WTC11 (cell line): ENCODE measurements at regions not wholly inside any gene's neighbourhood (a gene's known extent, or its start where the extent isn't known, plus 50 kb on each side); places are given as distances from the start of the nearest gene placed in this dataset.

ENCODE experiments used
- ATAC-seq: fragments of 200-7000 bp; cut with Tn5 transposase; 2 replicates; pipeline ENCODE4 v1.10.0; 2021; ENCODE audit warnings: mild to moderate bottlenecking, moderate library complexity
- CTCF ChIA-PET: fragments of 300-600 bp; sonication (Branson Sonifier 250); formaldehyde crosslinking; loops from one replicate; lab custom pipeline; 2021; ENCODE audit warnings: antibody characterized with exemption; lab: Charles Lee
- POLR2A ChIA-PET: fragments of 350-600 bp; sonication (Branson Sonifier 250); formaldehyde crosslinking; loops from one replicate; lab custom pipeline; 2021; ENCODE audit warnings: antibody characterized with exemption; lab: Charles Lee
- DNase-seq: peaks from one replicate; pipeline ENCODE4 v3.0.0; 2021; ENCODE audit warnings: low spot score
- H3K27ac Mint-ChIP-seq: 2 replicates; pipeline ENCODE4 v1.8.0; 2021; ENCODE audit warnings: mixed read lengths
- H3K27me3 Mint-ChIP-seq: 2 replicates; pipeline ENCODE4 v1.8.0; 2021; ENCODE audit warnings: low read depth, mild to moderate bottlenecking, moderate library complexity, mixed read lengths
- H3K36me3 Mint-ChIP-seq: 2 replicates; pipeline ENCODE4 v1.8.0; 2021; ENCODE audit warnings: mixed read lengths
- H3K4me1 Mint-ChIP-seq: 2 replicates; pipeline ENCODE4 v1.8.0; 2022; ENCODE audit warnings: mixed read lengths
- H3K4me3 Mint-ChIP-seq: 2 replicates; pipeline ENCODE4 v1.8.0; 2021; ENCODE audit warnings: mild to moderate bottlenecking, moderate library complexity, mixed read lengths
- H3K9me3 Mint-ChIP-seq: 2 replicates; pipeline ENCODE4 v1.8.0; 2021; ENCODE audit warnings: mixed read lengths
- CREM ChIP-seq: sonication (generic); formaldehyde crosslinking; IDR thresholded peaks from 2 replicates; pipeline ENCODE4 v1.8.1; 2022; ENCODE audit warnings: mild to moderate bottlenecking, missing genetic modification reagents, moderate library complexity
- ESRRA ChIP-seq: sonication (generic); formaldehyde crosslinking; IDR thresholded peaks from 2 replicates; pipeline ENCODE4 v1.8.1; 2022; ENCODE audit warnings: mild to moderate bottlenecking, missing genetic modification reagents, borderline replicate concordance
- FOXP1 ChIP-seq: sonication (generic); formaldehyde crosslinking; IDR thresholded peaks from 2 replicates; pipeline ENCODE4 v1.8.0; 2022; ENCODE audit warnings: missing genetic modification reagents, mild to moderate bottlenecking, moderate library complexity, borderline replicate concordance
- GABPB1 ChIP-seq: sonication (generic); formaldehyde crosslinking; IDR thresholded peaks from 2 replicates; pipeline ENCODE4 v1.8.1; 2023; ENCODE audit warnings: mild to moderate bottlenecking, missing genetic modification reagents
- GRHL2 ChIP-seq: fragments of 250-450 bp; sonication (Bioruptor Pico); IDR thresholded peaks from 2 replicates; pipeline ENCODE4 v1.8.0; 2022; ENCODE audit warnings: mild to moderate bottlenecking, moderate library complexity; ENCODE audit not compliant: insufficient replicate concordance, severe bottlenecking
- IRF2 ChIP-seq: sonication (generic); formaldehyde crosslinking; IDR thresholded peaks from 2 replicates; pipeline ENCODE4 v1.8.0; 2022; ENCODE audit warnings: low read depth, missing genetic modification reagents, borderline replicate concordance
- NFATC4 ChIP-seq: fragments of 250-450 bp; sonication (Bioruptor Pico); IDR thresholded peaks from 2 replicates; pipeline ENCODE4 v1.9.0; 2021; ENCODE audit warnings: mild to moderate bottlenecking
- NR1H2 ChIP-seq: sonication (generic); formaldehyde crosslinking; IDR thresholded peaks from 2 replicates; pipeline ENCODE4 v1.9.0; 2021; ENCODE audit warnings: mild to moderate bottlenecking, moderate library complexity, missing genetic modification reagents
- NR2C2 ChIP-seq: sonication (generic); formaldehyde crosslinking; IDR thresholded peaks from 2 replicates; pipeline ENCODE4 v1.8.0; 2022; ENCODE audit warnings: mild to moderate bottlenecking, missing genetic modification reagents
- NR3C1 ChIP-seq: sonication (generic); formaldehyde crosslinking; conservative IDR thresholded peaks from 2 replicates; pipeline ENCODE4 v1.8.1; 2023; ENCODE audit warnings: low read depth, mild to moderate bottlenecking, missing genetic modification reagents
- RELA ChIP-seq: sonication (generic); formaldehyde crosslinking; IDR thresholded peaks from 2 replicates; pipeline ENCODE4 v1.8.1; 2022; ENCODE audit warnings: missing genetic modification reagents, mild to moderate bottlenecking, borderline replicate concordance
- SMAD3 ChIP-seq: sonication (generic); formaldehyde crosslinking; IDR thresholded peaks from 2 replicates; pipeline ENCODE4 v1.8.0; 2022; ENCODE audit warnings: missing genetic modification reagents, mild to moderate bottlenecking, borderline replicate concordance
- ZBTB21 ChIP-seq: sonication (generic); formaldehyde crosslinking; IDR thresholded peaks from 2 replicates; pipeline ENCODE4 v1.8.1; 2023; ENCODE audit warnings: mild to moderate bottlenecking, missing genetic modification reagents, borderline replicate concordance
- ZNF232 ChIP-seq: sonication (generic); formaldehyde crosslinking; IDR thresholded peaks from 2 replicates; pipeline ENCODE4 v1.8.0; 2022; ENCODE audit warnings: mild to moderate bottlenecking, missing genetic modification reagents
- TF ChIP-seq, protein P1 (sequence below): sonication (generic); formaldehyde crosslinking; IDR thresholded peaks from 2 replicates; pipeline ENCODE4 v1.8.1; 2023; ENCODE audit warnings: mild to moderate bottlenecking, moderate library complexity, missing genetic modification reagents
- TF ChIP-seq, protein P2 (sequence below): sonication (generic); formaldehyde crosslinking; IDR thresholded peaks from 2 replicates; pipeline ENCODE4 v1.8.0; 2022; ENCODE audit warnings: mild to moderate bottlenecking, missing genetic modification reagents
- TF ChIP-seq, protein P3 (sequence below): fragments of 250-450 bp; sonication (Bioruptor Pico); IDR thresholded peaks from 2 replicates; pipeline ENCODE4 v1.9.0; 2021; ENCODE audit warnings: mild to moderate bottlenecking
- TF ChIP-seq, protein P4 (sequence below): sonication (generic); formaldehyde crosslinking; IDR thresholded peaks from 2 replicates; pipeline ENCODE4 v1.8.0; 2022; ENCODE audit warnings: mild to moderate bottlenecking, missing genetic modification reagents
- TF ChIP-seq, protein P5 (sequence below): sonication (generic); formaldehyde crosslinking; IDR thresholded peaks from 2 replicates; pipeline ENCODE4 v1.8.0; 2022; ENCODE audit warnings: mild to moderate bottlenecking, missing genetic modification reagents
- TF ChIP-seq, protein P6 (sequence below): sonication (generic); formaldehyde crosslinking; IDR thresholded peaks from 2 replicates; pipeline ENCODE4 v1.8.1; 2022; ENCODE audit warnings: low read depth, mild to moderate bottlenecking, moderate library complexity, missing genetic modification reagents, borderline replicate concordance
- TF ChIP-seq, protein P7 (sequence below): sonication (generic); formaldehyde crosslinking; conservative IDR thresholded peaks from 2 replicates; pipeline ENCODE4 v1.8.1; 2022; ENCODE audit warnings: mild to moderate bottlenecking, missing genetic modification reagents
- TF ChIP-seq, protein P8 (sequence below): sonication (generic); formaldehyde crosslinking; IDR thresholded peaks from 2 replicates; pipeline ENCODE4 v1.8.1; 2022; ENCODE audit warnings: missing genetic modification reagents, borderline replicate concordance
- TF ChIP-seq, protein P9 (sequence below): fragments of 250-450 bp; sonication (Bioruptor Pico); IDR thresholded peaks from 2 replicates; pipeline ENCODE4 v2.1.2; 2022; ENCODE audit warnings: mild to moderate bottlenecking, moderate library complexity
- TF ChIP-seq, protein P10 (sequence below): sonication (generic); formaldehyde crosslinking; IDR thresholded peaks from 2 replicates; pipeline ENCODE4 v1.8.1; 2022; ENCODE audit warnings: mild to moderate bottlenecking, missing genetic modification reagents, moderate library complexity, borderline replicate concordance

DNA sequence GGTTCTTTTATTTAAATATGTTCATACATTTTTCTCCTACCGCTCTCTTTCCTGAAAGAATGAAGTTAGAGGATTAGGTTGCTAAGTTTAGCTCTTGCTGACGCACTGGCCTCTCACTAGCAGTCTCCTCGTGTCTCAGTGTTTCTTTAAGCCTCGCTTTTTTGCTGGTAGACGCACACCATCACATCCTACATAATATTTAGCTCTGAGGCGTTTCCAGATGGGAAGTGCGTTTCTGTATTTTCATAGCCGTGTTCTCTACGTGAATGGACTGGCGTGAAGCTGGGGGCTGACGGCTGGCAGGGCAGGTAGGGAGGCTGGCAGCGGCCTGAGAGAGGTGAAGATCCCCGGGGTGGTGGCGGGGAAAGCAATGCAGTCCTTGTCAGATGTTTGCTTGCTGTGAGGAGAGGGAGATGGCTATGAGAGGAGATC is 79.2 kb upstream of the SPRY4 start:
- H3K4me1 Mint-ChIP-seq, result peaks cover 49% of the 10 kb centered on the region
- CTCF ChIA-PET, result interaction anchor here (0.6 to 2.0 kb wide), 2 partner anchors 88 to 147 kb away, joined by 3 to 4 read pairs; no protein-coding TSS in a partner anchor
- H3K9me3 Mint-ChIP-seq, result no peaks in the 10 kb centered on the region
- H3K36me3 Mint-ChIP-seq, result no peaks in the 10 kb centered on the region
- POLR2A ChIA-PET, result no interaction called here
- ATAC-seq, result no peak
- H3K4me3 Mint-ChIP-seq, result no peak overlapping the region
- peak overlapping the region; percentile 4; the same call in 1 of the 2 replicates for H3K27ac Mint-ChIP-seq
- H3K27me3 Mint-ChIP-seq, result no peaks in the 10 kb centered on the region
- no peak for DNase-seq
- TF ChIP-seq, protein P1, sequence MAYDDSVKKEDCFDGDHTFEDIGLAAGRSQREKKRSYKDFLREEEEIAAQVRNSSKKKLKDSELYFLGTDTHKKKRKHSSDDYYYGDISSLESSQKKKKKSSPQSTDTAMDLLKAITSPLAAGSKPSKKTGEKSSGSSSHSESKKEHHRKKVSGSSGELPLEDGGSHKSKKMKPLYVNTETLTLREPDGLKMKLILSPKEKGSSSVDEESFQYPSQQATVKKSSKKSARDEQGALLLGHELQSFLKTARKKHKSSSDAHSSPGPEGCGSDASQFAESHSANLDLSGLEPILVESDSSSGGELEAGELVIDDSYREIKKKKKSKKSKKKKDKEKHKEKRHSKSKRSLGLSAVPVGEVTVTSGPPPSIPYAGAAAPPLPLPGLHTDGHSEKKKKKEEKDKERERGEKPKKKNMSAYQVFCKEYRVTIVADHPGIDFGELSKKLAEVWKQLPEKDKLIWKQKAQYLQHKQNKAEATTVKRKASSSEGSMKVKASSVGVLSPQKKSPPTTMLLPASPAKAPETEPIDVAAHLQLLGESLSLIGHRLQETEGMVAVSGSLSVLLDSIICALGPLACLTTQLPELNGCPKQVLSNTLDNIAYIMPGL (CRISPR knock-in tag), result no peak
- no peak for TF ChIP-seq GRHL2 (CRISPR knock-in tag)
- TF ChIP-seq, protein P2, sequence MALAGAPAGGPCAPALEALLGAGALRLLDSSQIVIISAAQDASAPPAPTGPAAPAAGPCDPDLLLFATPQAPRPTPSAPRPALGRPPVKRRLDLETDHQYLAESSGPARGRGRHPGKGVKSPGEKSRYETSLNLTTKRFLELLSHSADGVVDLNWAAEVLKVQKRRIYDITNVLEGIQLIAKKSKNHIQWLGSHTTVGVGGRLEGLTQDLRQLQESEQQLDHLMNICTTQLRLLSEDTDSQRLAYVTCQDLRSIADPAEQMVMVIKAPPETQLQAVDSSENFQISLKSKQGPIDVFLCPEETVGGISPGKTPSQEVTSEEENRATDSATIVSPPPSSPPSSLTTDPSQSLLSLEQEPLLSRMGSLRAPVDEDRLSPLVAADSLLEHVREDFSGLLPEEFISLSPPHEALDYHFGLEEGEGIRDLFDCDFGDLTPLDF (CRISPR knock-in tag), result no peak
- TF ChIP-seq, protein P3, sequence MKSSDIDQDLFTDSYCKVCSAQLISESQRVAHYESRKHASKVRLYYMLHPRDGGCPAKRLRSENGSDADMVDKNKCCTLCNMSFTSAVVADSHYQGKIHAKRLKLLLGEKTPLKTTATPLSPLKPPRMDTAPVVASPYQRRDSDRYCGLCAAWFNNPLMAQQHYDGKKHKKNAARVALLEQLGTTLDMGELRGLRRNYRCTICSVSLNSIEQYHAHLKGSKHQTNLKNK, result no peak
- no peak for TF ChIP-seq FOXP1 (CRISPR knock-in tag)
- no peak for TF ChIP-seq ESRRA
- no peak for TF ChIP-seq ZNF232 (CRISPR knock-in tag)
- TF ChIP-seq, protein P4, sequence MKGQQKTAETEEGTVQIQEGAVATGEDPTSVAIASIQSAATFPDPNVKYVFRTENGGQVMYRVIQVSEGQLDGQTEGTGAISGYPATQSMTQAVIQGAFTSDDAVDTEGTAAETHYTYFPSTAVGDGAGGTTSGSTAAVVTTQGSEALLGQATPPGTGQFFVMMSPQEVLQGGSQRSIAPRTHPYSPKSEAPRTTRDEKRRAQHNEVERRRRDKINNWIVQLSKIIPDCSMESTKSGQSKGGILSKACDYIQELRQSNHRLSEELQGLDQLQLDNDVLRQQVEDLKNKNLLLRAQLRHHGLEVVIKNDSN, result no peak
- no peak for TF ChIP-seq NR1H2 (CRISPR knock-in tag)
- no peak for TF ChIP-seq NR2C2 (CRISPR knock-in tag)
- TF ChIP-seq SMAD3 (CRISPR knock-in tag), result no peak
- TF ChIP-seq GABPB1 (CRISPR knock-in tag), result no peak
- TF ChIP-seq RELA, result no peak
- TF ChIP-seq NFATC4 (CRISPR knock-in tag), result no peak
- TF ChIP-seq, protein P5, sequence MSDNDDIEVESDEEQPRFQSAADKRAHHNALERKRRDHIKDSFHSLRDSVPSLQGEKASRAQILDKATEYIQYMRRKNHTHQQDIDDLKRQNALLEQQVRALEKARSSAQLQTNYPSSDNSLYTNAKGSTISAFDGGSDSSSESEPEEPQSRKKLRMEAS, result no peak
- TF ChIP-seq, protein P6, sequence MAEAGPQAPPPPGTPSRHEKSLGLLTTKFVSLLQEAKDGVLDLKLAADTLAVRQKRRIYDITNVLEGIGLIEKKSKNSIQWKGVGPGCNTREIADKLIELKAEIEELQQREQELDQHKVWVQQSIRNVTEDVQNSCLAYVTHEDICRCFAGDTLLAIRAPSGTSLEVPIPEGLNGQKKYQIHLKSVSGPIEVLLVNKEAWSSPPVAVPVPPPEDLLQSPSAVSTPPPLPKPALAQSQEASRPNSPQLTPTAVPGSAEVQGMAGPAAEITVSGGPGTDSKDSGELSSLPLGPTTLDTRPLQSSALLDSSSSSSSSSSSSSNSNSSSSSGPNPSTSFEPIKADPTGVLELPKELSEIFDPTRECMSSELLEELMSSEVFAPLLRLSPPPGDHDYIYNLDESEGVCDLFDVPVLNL (CRISPR knock-in tag), result no peak
- no peak for TF ChIP-seq IRF2
- no peak for TF ChIP-seq CREM (CRISPR knock-in tag)
- no peak for TF ChIP-seq ZBTB21 (CRISPR knock-in tag)
- TF ChIP-seq, protein P7, sequence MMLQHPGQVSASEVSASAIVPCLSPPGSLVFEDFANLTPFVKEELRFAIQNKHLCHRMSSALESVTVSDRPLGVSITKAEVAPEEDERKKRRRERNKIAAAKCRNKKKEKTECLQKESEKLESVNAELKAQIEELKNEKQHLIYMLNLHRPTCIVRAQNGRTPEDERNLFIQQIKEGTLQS, result no peak
- TF ChIP-seq, all 79 proteins: peak for 0

DNA sequence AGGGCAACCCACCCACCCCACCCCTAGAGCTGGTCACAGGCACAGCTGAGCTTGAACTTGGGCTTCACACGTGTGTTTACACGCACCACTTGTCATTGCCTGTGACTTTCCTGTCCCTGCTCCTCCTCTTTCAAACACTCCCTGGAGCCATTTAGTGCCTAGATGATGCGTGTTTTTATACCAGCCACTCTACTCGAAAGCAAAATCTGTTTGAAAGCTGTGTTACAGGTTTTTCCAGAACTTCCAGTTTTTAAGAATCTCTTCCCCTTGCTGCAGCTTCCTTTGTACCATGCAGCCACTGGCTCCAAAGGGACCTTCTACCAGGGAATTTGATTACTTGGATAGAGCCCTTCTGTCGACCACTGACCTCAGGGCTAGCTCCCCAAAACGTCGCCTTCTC is 78.8 kb upstream of the SPRY4 start:
- ChIA-PET CTCF (interaction anchor here (0.5 to 2.0 kb wide), 3 partner anchors 14 to 147 kb away, joined by 3 to 6 read pairs (median 4); no protein-coding TSS in a partner anchor), POLR2A (no interaction called here)
- H3K9me3 Mint-ChIP-seq, result no peaks in the 10 kb centered on the region
- no peaks in the 10 kb centered on the region for H3K27me3 Mint-ChIP-seq
- peak; percentile 72 for ATAC-seq
- peak overlapping the region; percentile 4; the same call in 1 of the 2 replicates for H3K27ac Mint-ChIP-seq
- no peak for DNase-seq
- H3K4me1 Mint-ChIP-seq, result peaks cover 44% of the 10 kb centered on the region
- H3K36me3 Mint-ChIP-seq, result no peaks in the 10 kb centered on the region
- H3K4me3 Mint-ChIP-seq, result no peak overlapping the region
- no peak for TF ChIP-seq NR3C1 (CRISPR knock-in tag)
- TF ChIP-seq, protein P4, result no peak
- TF ChIP-seq, protein P8, sequence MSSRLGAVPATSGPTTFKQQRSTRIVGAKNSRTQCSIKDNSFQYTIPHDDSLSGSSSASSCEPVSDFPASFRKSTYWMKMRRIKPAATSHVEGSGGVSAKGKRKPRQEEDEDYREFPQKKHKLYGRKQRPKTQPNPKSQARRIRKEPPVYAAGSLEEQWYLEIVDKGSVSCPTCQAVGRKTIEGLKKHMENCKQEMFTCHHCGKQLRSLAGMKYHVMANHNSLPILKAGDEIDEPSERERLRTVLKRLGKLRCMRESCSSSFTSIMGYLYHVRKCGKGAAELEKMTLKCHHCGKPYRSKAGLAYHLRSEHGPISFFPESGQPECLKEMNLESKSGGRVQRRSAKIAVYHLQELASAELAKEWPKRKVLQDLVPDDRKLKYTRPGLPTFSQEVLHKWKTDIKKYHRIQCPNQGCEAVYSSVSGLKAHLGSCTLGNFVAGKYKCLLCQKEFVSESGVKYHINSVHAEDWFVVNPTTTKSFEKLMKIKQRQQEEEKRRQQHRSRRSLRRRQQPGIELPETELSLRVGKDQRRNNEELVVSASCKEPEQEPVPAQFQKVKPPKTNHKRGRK (CRISPR knock-in tag), result no peak
- TF ChIP-seq, protein P9, sequence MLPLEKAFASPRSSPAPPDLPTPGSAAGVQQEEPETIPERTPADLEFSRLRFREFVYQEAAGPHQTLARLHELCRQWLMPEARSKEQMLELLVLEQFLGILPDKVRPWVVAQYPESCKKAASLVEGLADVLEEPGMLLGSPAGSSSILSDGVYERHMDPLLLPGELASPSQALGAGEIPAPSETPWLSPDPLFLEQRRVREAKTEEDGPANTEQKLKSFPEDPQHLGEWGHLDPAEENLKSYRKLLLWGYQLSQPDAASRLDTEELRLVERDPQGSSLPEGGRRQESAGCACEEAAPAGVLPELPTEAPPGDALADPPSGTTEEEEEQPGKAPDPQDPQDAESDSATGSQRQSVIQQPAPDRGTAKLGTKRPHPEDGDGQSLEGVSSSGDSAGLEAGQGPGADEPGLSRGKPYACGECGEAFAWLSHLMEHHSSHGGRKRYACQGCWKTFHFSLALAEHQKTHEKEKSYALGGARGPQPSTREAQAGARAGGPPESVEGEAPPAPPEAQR (CRISPR knock-in tag), result no peak
- TF ChIP-seq, protein P10, sequence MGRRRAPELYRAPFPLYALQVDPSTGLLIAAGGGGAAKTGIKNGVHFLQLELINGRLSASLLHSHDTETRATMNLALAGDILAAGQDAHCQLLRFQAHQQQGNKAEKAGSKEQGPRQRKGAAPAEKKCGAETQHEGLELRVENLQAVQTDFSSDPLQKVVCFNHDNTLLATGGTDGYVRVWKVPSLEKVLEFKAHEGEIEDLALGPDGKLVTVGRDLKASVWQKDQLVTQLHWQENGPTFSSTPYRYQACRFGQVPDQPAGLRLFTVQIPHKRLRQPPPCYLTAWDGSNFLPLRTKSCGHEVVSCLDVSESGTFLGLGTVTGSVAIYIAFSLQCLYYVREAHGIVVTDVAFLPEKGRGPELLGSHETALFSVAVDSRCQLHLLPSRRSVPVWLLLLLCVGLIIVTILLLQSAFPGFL (CRISPR knock-in tag), result no peak
